ENCODE measurements at regions not wholly inside any gene's neighbourhood (a gene's known extent, or its start where the extent isn't known, plus 50 kb on each side); places are given as distances from the start of the nearest gene placed in this dataset.
A peak's percentile ranks its signal among the peaks of the same experiment; 100 is the strongest.

DNA sequence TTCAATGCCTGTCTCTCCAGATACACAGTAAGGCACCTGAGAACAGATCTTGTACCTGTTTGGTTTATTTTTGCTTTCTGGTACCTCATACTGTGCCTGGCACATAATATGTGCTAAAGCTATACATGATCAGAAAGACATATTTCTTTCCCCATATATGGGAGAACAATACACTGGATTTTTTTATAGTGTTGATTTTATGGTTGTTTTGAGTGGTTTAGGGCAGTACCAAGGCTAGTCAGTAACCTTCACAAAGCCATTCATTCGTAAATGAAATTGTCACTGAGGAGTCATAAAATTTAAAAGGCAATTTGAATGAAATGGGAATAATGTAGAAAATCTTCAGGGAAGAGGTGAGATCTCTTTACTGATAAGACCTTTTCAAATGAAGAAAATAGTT lies 810.2 kb downstream of the TUSC7 start:
- DNase-seq (ENCODE audit: low read depth), result no peak

- no peak for DNase-seq (ENCODE audit: low read depth)
Observed at GRCh38 chr3:117520582-117520981, 811.0 kb downstream of the TUSC7 start.

GRCh38 chr3:117523418-117523817 lies 813.8 kb downstream of the TUSC7 start:
- DNase-seq (ENCODE audit: low read depth), result no peak

- peak; percentile 66 for DNase-seq (ENCODE audit: low read depth)
Observed at GRCh38 chr3:117524890-117525289, 815.3 kb downstream of the TUSC7 start.

DNA sequence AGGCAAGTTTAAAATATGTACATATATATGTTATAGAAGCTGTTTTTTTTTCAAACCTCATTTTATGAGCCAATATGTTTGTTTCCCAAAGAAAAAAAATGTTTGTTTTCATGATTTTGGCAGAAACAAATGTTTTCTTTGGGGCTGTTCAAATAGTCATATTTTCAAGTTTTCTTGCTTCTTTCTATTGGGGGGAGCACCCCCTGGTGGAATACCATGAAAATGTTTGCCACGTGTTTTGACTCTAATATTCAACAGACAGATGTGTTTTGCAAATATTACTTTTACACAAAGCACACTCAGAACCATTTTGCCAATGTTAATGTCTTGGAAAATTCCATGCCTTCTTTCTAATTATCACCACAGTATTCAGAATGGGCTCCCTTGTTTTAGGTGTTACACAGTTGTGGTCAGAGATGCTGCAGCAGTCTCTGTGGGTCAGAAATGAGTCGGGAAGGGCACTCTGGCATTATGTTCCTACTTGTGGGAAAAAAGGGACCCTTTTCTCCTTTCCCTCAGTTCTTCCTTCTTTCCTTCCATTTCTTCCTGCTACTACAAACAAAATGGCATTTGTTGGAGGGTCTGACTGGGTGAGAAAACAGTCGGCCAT lies 817.0 kb downstream of the TUSC7 start:
- no peak for DNase-seq (ENCODE audit: low read depth)

- DNase-seq (ENCODE audit: low read depth), result no peak
Observed at GRCh38 chr3:117527346-117527745, 817.8 kb downstream of the TUSC7 start.

GRCh38 chr3:117528688-117529087 lies 819.1 kb downstream of the TUSC7 start:
- DNase-seq (ENCODE audit: low read depth), result no peak

GRCh38 chr3:117531078-117531767 lies 821.6 kb downstream of the TUSC7 start:
- no peak for DNase-seq (ENCODE audit: low read depth)

DNA sequence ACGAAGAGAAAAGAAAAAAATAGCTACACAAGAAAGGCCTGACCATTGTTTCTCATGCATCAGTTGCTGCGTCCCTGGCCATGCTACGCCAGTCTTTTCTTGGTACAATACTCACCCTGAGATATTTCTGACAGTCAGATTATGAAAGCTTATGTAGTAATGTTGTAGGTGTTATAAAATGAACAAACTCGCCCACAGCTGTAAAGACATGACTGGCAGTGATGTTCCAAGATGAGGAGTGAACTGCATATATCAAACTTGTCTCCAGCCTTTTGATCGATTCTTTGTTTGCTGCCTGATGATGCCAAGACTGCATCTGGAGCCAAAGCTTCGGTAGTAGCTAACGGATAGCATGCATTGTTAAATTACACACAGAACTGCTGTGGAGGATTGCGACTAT lies 822.7 kb downstream of the TUSC7 start:
- no peak for DNase-seq (ENCODE audit: low read depth)

- DNase-seq (ENCODE audit: low read depth), result no peak
Observed at GRCh38 chr3:117534138-117534537, 824.6 kb downstream of the TUSC7 start.

- no peak for DNase-seq (ENCODE audit: low read depth)
Observed at GRCh38 chr3:117536006-117536405, 826.4 kb downstream of the TUSC7 start.

- no peak for DNase-seq (ENCODE audit: low read depth)
Observed at GRCh38 chr3:117537949-117538348, 828.4 kb downstream of the TUSC7 start.

DNA sequence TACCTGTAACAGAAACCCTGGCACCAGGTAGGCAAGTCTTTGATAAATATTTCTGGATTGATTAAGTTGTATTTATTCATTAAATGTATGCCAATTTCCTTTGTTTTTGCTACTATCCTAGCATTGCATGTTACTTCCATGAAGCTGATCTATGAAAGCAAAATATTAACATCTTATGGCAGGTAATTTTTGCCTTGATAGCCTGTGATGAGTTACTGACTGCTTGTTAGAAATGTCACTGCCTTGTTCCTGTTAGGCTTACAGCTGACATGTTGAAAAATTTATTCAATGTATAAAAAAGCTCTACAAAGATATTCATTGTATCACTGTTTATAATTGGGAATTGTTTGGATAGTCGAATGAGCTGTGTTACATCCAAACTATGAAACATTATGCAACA lies 830.1 kb downstream of the TUSC7 start:
- DNase-seq (ENCODE audit: low read depth), result no peak

GRCh38 chr3:117540597-117540996 lies 831.0 kb downstream of the TUSC7 start:
- DNase-seq (ENCODE audit: low read depth), result peak; percentile 46

DNA sequence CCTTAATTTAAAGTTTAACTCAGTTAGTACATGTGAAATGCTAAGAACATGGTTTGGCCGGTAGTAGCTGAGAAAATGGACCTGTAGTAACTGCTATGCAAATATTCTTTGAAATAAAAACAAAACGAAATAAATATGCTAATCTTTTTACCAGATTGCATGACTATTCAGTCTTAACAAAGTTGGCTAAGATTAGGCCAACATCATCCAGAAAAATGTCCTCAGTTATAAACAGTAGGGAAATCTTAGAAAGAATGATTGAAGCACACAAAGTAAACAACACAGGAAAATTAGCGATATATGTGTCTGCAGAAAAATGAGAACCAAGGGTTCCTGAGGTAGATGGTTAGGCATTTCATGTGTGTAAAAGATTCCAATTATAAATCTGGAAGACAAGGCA lies 832.1 kb downstream of the TUSC7 start:
- no peak for DNase-seq (ENCODE audit: low read depth)

GRCh38 chr3:117543521-117543920 lies 833.9 kb downstream of the TUSC7 start:
- DNase-seq (ENCODE audit: low read depth), result no peak

GRCh38 chr3:117545484-117545883 lies 835.9 kb downstream of the TUSC7 start:
- DNase-seq (ENCODE audit: low read depth), result no peak

DNA sequence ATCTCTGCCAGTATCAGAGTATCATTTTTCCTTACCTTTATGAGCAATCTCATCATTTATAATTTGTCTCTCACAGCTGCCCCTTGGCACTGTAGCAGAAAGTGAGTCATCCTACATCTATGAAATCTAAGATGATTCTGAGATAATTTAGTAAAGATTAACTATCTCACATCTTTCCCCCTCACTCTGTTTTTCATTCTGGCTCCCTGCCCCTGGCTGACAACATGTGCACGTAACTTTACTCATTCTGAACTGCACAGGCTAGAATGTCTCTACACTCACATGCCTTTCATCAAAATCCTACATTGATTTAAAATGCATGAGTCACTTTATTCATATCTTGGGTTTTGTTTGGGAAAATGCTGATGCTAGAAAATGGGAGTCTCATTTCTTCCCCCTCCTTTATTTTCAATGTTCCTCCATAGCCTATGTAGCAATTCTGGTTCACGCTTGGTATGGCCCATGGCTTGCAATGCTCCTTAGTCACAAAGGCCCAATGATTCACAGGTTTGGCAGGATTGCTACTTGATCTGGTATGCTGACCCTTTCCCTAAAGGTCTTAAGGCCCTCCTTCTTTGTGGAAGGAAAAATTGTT lies 838.5 kb downstream of the TUSC7 start:
- peak; percentile 97 for DNase-seq (ENCODE audit: low read depth)

DNA sequence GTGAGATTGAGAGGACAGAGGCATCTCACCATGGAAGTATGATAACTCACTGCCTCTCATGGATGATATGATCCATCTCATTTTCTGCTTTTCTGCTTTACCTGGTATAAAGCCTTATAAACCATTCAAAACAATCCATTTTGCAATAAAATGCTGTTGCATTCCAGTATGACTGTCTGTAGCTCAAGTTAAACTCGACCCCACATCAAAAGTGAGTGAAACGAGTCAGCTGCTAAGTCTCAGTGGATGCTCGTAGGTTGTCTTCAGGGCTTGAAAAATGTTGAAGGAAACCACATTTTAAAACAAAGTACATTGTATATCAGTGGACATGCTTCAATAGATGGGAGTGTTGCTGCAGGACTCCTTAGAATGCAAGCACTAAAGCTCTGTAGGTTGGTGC lies 839.0 kb downstream of the TUSC7 start:
- DNase-seq (ENCODE audit: low read depth), result peak; percentile 75

DNA sequence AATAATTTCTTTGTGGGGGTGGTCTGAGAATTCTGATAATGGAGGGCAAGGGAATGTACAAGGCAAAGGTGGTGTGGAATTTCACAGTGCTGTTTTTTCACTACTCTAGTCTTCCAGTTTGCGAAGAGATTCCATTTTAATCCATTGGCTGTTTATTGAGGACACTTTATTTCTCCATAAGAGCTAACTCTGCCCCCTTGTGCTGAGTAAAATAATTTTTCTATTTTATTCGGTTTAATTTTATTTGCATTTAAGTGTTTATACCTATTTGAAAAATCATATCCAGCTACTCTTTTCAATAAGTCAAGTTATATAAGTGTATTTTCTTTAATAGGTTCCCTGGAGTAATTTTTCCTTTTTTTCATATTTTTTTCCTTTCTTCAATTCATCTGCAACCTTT lies 840.1 kb downstream of the TUSC7 start:
- DNase-seq (ENCODE audit: low read depth), result no peak

GRCh38 chr3:117550766-117551165 lies 841.2 kb downstream of the TUSC7 start:
- DNase-seq (ENCODE audit: low read depth), result no peak

DNA sequence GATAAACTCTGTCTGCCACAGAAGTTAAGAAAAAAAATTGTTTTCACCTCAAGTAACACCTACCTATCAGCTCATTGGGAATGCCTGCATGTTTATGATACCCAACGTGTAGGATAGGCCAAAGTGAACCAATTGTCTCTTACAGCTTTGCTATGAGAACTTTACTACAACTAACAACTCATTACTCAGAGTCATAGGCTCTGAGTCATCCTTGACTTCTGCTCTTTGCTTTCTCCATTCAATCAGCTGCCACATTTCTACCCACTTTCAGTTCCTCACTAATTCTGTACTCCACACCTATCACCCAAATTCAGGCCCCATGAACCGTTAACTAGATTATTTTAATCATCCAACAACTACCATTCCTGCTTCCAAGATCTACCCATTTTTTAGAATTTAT lies 843.9 kb downstream of the TUSC7 start:
- peak; percentile 88 for DNase-seq (ENCODE audit: low read depth)

GRCh38 chr3:117556646-117557407 lies 847.2 kb downstream of the TUSC7 start:
- DNase-seq (ENCODE audit: low read depth), result no peak

Measured in renal cortical epithelial cell (primary cell).